NT2/D1 (cell line): ENCODE measurements at regions not wholly inside any gene's neighbourhood (a gene's known extent, or its start where the extent isn't known, plus 50 kb on each side); places are given as distances from the start of the nearest gene placed in this dataset.

Experiments
- DNase-seq: peaks from one replicate; pipeline ENCODE4 v3.0.0-alpha.2; 2011; ENCODE audit warnings: low read depth, low spot score
- H3K27me3 ChIP-seq: 2 replicates; pipeline ENCODE4 v1.6.0; 2011; ENCODE audit warnings: mild to moderate bottlenecking; ENCODE audit not compliant: insufficient read length, insufficient read depth
- H3K36me3 ChIP-seq: 2 replicates; pipeline ENCODE4 v1.6.1; 2011; ENCODE audit warnings: mild to moderate bottlenecking, low read length, mixed read lengths; ENCODE audit not compliant: insufficient read depth, insufficient read length
- H3K4me1 ChIP-seq: 2 replicates; pipeline ENCODE4 v1.5.1; 2011; ENCODE audit not compliant: insufficient read depth, insufficient read length
- H3K4me3 ChIP-seq: 2 replicates; pipeline ENCODE4 v1.5.1; 2011; ENCODE audit warnings: low read depth; ENCODE audit not compliant: insufficient read length
- H3K9ac ChIP-seq: 2 replicates; pipeline ENCODE4 v1.6.0; 2011; ENCODE audit warnings: low read depth; ENCODE audit not compliant: insufficient read length
- H3K9me3 ChIP-seq: 2 replicates; pipeline ENCODE4 v1.5.1; 2011; ENCODE audit warnings: mild to moderate bottlenecking, low read length; ENCODE audit not compliant: insufficient read depth
- SUZ12 ChIP-seq: IDR thresholded peaks from 2 replicates; pipeline ENCODE4 v1.6.1; 2011; ENCODE audit not compliant: insufficient read length, insufficient read depth; ENCODE audit errors: extremely low read depth
- YY1 ChIP-seq: IDR thresholded peaks from 2 replicates; pipeline ENCODE4 v1.6.1; 2011; ENCODE audit not compliant: insufficient read length, insufficient read depth
- ZNF274 ChIP-seq: IDR thresholded peaks from 2 replicates; pipeline ENCODE4 v1.6.1; 2011; ENCODE audit warnings: mild to moderate bottlenecking, low read depth, low read length

DNA sequence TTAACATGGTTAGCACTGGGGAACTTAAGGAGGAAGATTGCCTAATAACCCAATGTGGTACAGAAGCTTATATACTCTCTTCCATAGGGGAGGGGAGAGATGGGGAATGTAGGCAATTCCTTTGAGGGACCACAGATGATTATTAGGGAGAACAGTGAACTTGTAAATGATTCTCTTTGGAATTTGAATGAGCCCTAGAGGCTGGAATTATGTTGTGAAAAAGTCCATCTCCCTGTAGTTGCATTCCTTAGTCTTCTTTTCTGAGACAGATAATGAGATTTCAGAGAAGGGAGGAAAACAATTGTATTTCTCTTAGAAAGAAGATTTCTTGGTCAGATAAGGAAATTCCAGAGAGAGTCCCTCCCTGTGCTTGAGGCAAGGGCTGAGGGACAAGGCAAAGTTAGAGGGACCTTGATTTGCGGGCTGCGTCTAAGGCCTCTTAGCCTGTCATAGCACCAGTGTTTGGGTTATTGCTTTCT lies 89.0 kb upstream of the HMCN1 start:
- TF ChIP-seq SUZ12 (no peak), ZNF274 (no peak), YY1 (no peak)
- peak; percentile 35 for DNase-seq
- H3K36me3 ChIP-seq = no peaks in the 10 kb centered on the region

DNA sequence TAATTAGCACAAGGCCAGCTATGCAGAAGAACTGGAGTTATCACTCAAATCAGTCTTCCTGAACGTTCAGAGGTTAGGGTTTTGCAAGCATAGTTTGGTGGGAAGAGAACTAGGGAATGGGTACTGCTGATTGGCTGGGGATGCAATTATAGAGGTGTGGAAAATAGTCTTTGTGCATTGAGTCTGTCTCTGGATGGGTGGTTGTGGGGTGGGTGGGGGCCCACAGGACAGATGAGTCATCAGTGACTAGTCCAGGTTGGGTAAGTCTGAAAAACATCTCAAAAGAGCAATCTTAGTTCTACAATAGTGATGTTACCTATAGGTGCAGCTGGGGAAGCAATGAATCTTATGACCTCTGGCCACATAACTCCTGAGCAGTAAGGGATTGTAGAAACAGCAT lies 89.7 kb upstream of the HMCN1 start:
- Histone ChIP-seq H3K9ac (no peak overlapping the region), H3K27me3 (no peaks in the 10 kb centered on the region), H3K4me3 (no peak overlapping the region), H3K36me3 (no peaks in the 10 kb centered on the region), H3K9me3 (peaks cover 56% of the 10 kb centered on the region), H3K4me1 (no peaks in the 10 kb centered on the region)
- no peak for DNase-seq
- TF ChIP-seq SUZ12 (no peak), ZNF274 (no peak), YY1 (no peak)

More for the DNA sequence above, 89.0 kb upstream of the HMCN1 start:
- H3K4me3 ChIP-seq = no peak overlapping the region
- H3K9ac ChIP-seq = no peak overlapping the region
- H3K27me3 ChIP-seq = no peaks in the 10 kb centered on the region
- no peaks in the 10 kb centered on the region for H3K4me1 ChIP-seq
- peaks cover 63% of the 10 kb centered on the region for H3K9me3 ChIP-seq

DNA sequence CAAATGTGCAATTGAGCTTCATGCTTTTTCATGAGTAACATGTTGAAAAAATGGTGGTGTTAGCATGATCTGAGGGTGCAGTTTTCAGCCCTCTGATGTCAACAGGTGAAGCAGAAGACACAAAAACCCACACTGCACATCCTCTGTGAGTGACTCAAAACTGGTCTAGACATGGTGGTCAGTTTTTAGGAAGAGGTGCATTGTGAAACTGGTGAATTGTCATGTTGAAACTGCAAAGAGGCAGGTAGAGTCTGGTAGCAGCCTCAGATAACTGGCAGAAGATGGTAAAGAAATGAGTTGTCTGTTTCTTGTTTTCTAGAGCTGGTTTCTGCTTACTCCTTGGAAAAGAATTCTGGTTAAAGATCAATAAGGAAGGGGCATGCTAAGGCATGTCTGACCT lies 97.3 kb upstream of the HMCN1 start:
- Histone ChIP-seq H3K4me3 (no peak overlapping the region), H3K36me3 (no peaks in the 10 kb centered on the region), H3K27me3 (no peaks in the 10 kb centered on the region), H3K9ac (no peak overlapping the region), H3K9me3 (peaks cover 18% of the 10 kb centered on the region; the same call in 1 of the 2 replicates), H3K4me1 (no peaks in the 10 kb centered on the region)
- no peak for TF ChIP-seq ZNF274
- TF ChIP-seq SUZ12 = no peak
- TF ChIP-seq YY1 = no peak
- DNase-seq = no peak

DNA sequence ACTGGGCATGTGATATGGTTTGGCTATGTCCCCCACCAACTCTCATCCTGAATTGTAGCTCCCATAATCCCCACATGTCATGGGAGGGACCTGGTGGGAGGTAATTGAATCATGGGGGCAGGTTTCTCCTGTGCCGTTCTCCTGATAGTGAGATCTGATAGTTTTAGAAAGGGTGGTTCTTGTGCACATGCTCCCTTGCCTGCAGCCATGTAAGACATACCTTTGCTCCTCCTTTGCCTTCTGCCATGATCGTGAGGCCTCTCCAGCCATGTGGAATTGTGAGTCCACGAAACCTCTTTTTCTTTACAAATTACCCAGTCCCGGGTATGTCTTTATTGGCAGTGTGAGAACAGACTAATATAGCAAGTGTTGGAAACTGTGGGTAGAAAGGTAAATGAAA lies 99.5 kb upstream of the HMCN1 start:
- Histone ChIP-seq H3K36me3 (no peaks in the 10 kb centered on the region), H3K27me3 (no peaks in the 10 kb centered on the region), H3K4me3 (no peak overlapping the region), H3K9me3 (peaks cover 18% of the 10 kb centered on the region; the same call in 1 of the 2 replicates), H3K4me1 (no peaks in the 10 kb centered on the region), H3K9ac (no peak overlapping the region)
- no peak for TF ChIP-seq YY1
- no peak for TF ChIP-seq SUZ12
- TF ChIP-seq ZNF274 = no peak
- DNase-seq = no peak

DNA sequence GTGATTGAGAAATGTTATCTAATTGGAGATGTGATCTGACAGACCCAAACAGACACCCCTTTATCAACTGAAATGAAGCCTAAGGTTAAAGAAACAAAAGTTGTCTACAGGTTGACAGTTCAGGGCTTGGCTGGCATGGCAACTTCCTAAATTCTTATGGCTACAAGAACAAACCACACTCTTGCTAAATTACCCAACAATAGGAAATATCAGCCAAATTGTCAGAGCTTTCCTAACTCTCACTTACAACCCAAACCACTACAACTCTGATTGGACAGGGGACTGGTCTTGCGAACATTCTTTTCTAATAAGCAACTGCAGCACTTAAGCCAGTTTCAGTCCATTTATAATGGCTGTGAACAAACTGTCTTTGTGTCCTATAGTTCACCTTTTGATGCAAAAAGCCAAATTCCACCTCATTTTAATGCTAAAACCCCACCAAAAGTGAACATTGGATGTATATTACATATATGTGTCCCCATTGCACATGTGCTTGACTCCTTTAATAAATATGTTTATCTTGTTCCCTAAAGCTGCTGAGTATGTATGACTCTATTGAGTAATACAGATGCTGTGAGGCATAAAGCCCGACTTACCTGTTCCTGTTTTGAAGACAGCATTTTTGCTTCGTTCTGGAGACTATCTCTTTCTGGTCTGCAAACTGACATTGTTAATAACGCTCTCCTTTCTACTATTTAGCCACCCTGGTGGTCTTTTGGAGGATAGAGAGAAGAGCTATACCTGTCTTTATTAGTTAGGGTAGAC lies 101.3 kb upstream of the HMCN1 start:
- no peak for DNase-seq
- H3K4me1 ChIP-seq = no peaks in the 10 kb centered on the region
- no peaks in the 10 kb centered on the region for H3K36me3 ChIP-seq
- TF ChIP-seq ZNF274 = no peak
- no peak for TF ChIP-seq YY1
- TF ChIP-seq SUZ12 = no peak
- no peaks in the 10 kb centered on the region for H3K27me3 ChIP-seq
- peaks cover 12% of the 10 kb centered on the region; the same call in 1 of the 2 replicates for H3K9me3 ChIP-seq
- H3K4me3 ChIP-seq = no peak overlapping the region
- H3K9ac ChIP-seq = no peak overlapping the region

DNA sequence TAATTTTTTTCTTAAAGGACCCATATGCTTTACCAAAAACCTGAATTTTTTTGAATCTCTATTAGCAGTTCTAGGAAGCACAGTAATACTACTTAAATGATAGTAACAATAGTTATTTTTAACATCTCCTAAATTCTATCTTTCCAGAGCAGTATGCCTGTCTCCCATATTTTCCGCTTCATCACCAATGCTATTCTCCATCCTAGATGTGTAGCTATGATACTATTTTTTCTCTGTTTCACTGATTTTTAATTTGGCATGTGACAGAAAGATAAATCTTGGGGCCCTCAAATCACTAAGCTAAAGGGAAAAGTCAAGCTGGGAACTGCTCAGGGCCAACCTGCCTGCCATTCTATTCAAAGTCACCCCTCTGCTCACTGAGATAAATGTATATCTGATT lies 102.3 kb upstream of the HMCN1 start:
- H3K36me3 ChIP-seq = no peaks in the 10 kb centered on the region
- DNase-seq = no peak

DNA sequence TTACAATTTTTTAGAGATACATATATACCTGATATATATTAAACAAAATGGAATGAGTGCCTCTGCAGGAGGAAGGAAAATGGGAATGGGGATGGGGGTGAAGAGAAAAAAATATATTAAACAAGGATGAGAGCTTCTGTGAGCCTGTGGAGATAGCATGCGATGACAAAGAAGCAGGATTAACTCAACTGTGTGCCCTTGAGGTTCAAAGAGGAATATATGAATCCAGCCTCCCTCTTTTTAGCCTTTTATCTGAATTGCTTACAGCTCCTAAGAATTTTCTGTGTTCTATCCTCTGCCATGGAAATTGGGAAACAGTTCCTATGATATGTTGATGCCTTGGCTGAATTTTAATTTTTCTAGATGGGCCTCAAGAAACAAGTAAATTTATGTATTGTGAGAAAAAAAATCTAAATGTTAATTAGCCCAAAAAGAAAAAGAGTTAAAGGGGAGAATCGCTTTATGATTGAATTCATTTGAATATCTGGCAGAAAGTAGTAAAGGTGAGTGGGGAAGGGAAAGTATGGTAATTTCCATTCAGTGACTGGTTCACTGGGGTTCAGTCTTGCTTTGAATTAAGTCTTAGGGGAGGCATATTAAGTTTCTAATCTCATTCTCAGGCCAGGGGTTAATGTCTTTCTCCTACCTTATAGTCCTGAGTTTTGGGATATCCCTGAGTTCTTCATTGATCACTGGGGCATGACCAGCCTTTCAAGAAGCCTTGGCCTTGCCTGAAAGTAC lies 106.3 kb upstream of the HMCN1 start:
- no peaks in the 10 kb centered on the region for H3K36me3 ChIP-seq
- H3K9ac ChIP-seq = no peak overlapping the region
- DNase-seq = no peak
- H3K4me1 ChIP-seq = no peaks in the 10 kb centered on the region
- H3K27me3 ChIP-seq = no peaks in the 10 kb centered on the region
- TF ChIP-seq YY1 = no peak
- no peak for TF ChIP-seq ZNF274
- TF ChIP-seq SUZ12 = no peak
- H3K9me3 ChIP-seq = peaks cover 6% of the 10 kb centered on the region; the same call in 1 of the 2 replicates
- H3K4me3 ChIP-seq = no peak overlapping the region

More for the DNA sequence above, 102.3 kb upstream of the HMCN1 start:
- TF ChIP-seq ZNF274 (no peak), YY1 (no peak), SUZ12 (no peak)
- Histone ChIP-seq H3K9ac (no peak overlapping the region), H3K4me1 (no peaks in the 10 kb centered on the region), H3K9me3 (0 out of 2 replicates have a peak, but pooled peaks cover 2% of the 10 kb centered on the region), H3K27me3 (no peaks in the 10 kb centered on the region), H3K4me3 (no peak overlapping the region)
